ENCODE measurements at regions not wholly inside any gene's neighbourhood (a gene's known extent, or its start where the extent isn't known, plus 50 kb on each side); places are given as distances from the start of the nearest gene placed in this dataset.

DNA sequence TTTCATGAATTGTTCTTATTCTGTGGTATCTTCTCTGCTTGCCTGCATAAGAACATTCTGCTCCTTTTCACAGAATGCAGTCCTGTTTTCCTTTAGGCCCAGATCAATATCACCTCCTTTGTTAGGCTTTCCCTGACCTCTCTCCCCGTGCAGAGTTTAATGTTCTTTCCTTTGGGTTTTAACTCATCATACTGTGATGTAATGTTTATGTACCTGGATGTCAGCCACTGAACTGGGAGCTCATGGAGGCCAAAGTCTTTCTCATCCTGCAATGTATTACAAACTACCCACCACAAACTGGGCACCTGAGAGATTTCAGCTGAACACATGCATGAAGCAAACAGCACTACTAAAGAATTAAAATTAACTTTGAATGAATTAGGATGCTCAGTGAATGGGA lies 192.8 kb upstream of the RORA start:
- H3K9me3 ChIP-seq: no peaks in the 10 kb centered on the region
- DNase-seq (ENCODE audit: low spot score in 2 of 2): no peak
- H3K4me3 ChIP-seq: no peak overlapping the region
- H3K27ac ChIP-seq: no peak overlapping the region
- no peak for TF ChIP-seq POLR2A (IDR thresholded peaks at IDR 0.05)
- H3K36me3 ChIP-seq: no peaks in the 10 kb centered on the region
- no peaks in the 10 kb centered on the region for H3K27me3 ChIP-seq
- H3K4me1 ChIP-seq: no peaks in the 10 kb centered on the region
- 19 to 26% methylated on average over 1 of the region's 1 CpG for WGBS, 2 donors

- no peak for DNase-seq (ENCODE audit: low spot score in 2 of 2)
- H3K4me1 ChIP-seq: no peaks in the 10 kb centered on the region
- TF ChIP-seq POLR2A (IDR thresholded peaks at IDR 0.05) (no peak), CTCF (IDR thresholded peaks at IDR 0.05) (no peak), EP300 (IDR thresholded peaks at IDR 0.05) (no peak)
- no peaks in the 10 kb centered on the region for H3K27me3 ChIP-seq
- H3K4me3 ChIP-seq: no peak overlapping the region
- H3K36me3 ChIP-seq: no peaks in the 10 kb centered on the region
- H3K27ac ChIP-seq: no peak overlapping the region
- 91 to 95% methylated on average over 2 of the region's 2 CpGs for WGBS, 2 donors
- no peaks in the 10 kb centered on the region for H3K9me3 ChIP-seq
These were observed 192.4 kb upstream of the RORA start for GRCh38 chr15:61421470-61421869.

DNA sequence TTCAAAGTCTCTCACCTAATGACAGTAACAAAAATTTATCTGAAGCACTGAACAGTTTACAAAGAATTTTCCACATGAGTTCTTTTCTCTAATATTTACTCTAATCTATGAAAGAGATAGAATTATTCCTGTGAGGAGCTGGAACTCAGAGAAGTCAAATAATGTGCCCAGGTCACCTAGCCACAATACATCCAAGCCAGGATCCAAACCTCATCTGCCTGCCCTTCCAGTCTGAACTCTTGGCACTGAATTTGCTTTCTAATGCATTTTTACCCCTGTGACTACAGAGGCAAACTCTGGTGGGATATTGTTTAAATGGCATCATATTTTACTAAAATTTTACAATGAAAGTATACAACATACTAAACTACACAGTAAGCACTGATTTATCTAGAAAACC lies 191.4 kb upstream of the RORA start:
- Histone ChIP-seq H3K4me1 (no peaks in the 10 kb centered on the region), H3K27me3 (no peaks in the 10 kb centered on the region), H3K36me3 (no peaks in the 10 kb centered on the region), H3K9me3 (no peaks in the 10 kb centered on the region), H3K4me3 (no peak overlapping the region), H3K27ac (no peak overlapping the region)
- TF ChIP-seq EP300 (IDR thresholded peaks at IDR 0.05) (no peak), CTCF (IDR thresholded peaks at IDR 0.05) (no peak), POLR2A (IDR thresholded peaks at IDR 0.05) (no peak)
- no peak for DNase-seq (ENCODE audit: low spot score in 2 of 2)

DNA sequence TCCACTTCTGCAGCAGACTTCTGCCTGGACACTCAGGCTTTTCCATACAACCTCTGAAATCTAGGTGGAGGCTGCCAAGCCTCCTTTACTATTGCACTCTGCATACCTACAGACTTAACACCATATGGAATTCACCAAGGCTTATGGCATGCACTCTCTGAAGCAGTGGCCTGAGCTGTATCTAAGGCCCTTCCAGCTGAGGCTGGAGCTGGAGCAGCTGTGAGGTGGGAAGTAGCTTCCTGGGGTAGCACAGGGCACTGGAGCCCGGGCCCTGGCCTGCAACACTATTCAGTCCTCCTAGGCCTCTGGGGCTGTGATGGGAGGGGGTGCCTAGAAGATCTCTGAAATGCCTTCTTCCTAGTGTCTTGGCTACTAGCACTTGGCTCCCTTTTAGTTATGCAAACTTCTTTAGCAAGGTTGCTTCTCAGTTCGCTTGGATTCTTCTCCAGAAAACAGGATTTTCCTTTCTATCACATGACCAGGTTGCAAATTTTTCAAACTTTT lies 186.6 kb upstream of the RORA start:
- TF ChIP-seq POLR2A (IDR thresholded peaks at IDR 0.05): no peak
- no peak for TF ChIP-seq CTCF (IDR thresholded peaks at IDR 0.05)
- no peak for TF ChIP-seq EP300 (IDR thresholded peaks at IDR 0.05)
- H3K27me3 ChIP-seq: no peaks in the 10 kb centered on the region

GRCh38 chr15:61411902-61412510 lies 182.9 kb upstream of the RORA start:
- Histone ChIP-seq H3K27ac (no peak overlapping the region), H3K4me3 (no peak overlapping the region), H3K36me3 (no peaks in the 10 kb centered on the region), H3K4me1 (no peaks in the 10 kb centered on the region), H3K9me3 (no peaks in the 10 kb centered on the region), H3K27me3 (no peaks in the 10 kb centered on the region)
- DNase-seq (ENCODE audit: low spot score in 2 of 2): no peak
- TF ChIP-seq CTCF (IDR thresholded peaks at IDR 0.05) (no peak), POLR2A (IDR thresholded peaks at IDR 0.05) (no peak), EP300 (IDR thresholded peaks at IDR 0.05) (no peak)
- 50 to 52% methylated on average over 3 of the region's 3 CpGs for WGBS, 2 donors

More for the DNA sequence above, 186.6 kb upstream of the RORA start:
- Histone ChIP-seq H3K27ac (no peak overlapping the region), H3K9me3 (no peaks in the 10 kb centered on the region), H3K36me3 (no peaks in the 10 kb centered on the region), H3K4me3 (no peak overlapping the region), H3K4me1 (no peaks in the 10 kb centered on the region)
- WGBS, 2 donors: 69 to 85% methylated on average over 1 to 2 of the region's 2 CpGs
- DNase-seq (ENCODE audit: low spot score in 2 of 2): no peak

DNA sequence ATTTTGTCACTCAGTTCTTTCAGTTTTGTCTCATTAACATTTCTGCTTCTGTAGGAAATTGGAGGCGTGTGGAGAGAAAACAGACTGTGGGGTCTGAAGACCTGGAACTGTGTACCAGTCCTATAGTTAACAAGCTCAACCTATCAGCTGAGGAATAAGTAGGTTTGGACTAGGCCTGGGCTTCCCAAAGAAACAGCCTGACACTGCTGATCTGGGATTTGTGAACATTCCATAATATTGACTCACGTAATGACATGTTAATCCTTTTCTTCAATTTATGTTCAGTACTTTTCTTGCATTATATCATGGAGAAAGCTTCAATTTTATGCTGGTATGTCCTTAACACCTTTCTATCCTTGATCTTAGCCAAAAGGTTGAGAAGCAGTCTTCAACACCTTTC lies 181.6 kb upstream of the RORA start:
- WGBS, 2 donors: 88 to 90% methylated on average over 2 of the region's 2 CpGs
- Histone ChIP-seq H3K27ac (no peak overlapping the region), H3K36me3 (no peaks in the 10 kb centered on the region), H3K4me3 (no peak overlapping the region), H3K4me1 (no peaks in the 10 kb centered on the region), H3K27me3 (no peaks in the 10 kb centered on the region), H3K9me3 (no peaks in the 10 kb centered on the region)
- no peak for TF ChIP-seq CTCF (IDR thresholded peaks at IDR 0.05)
- no peak for TF ChIP-seq EP300 (IDR thresholded peaks at IDR 0.05)
- TF ChIP-seq POLR2A (IDR thresholded peaks at IDR 0.05): no peak
- no peak for DNase-seq (ENCODE audit: low spot score in 2 of 2)

Data from tibial nerve (tissue), 4 donors.